ENCODE measurements at regions not wholly inside any gene's neighbourhood (a gene's known extent, or its start where the extent isn't known, plus 50 kb on each side); places are given as distances from the start of the nearest gene placed in this dataset.
"Not testable (repeated sequence)": the region's sequence is repeated elsewhere in the genome, so short reads cannot be mapped to it uniquely, and the experiment has no call there.

GRCh38 chr7:145434811-145435210 lies 599.0 kb upstream of the TPK1 start:
- DNase-seq: no peak

- DNase-seq: no peak
Measured at GRCh38 chr7:145431834-145432233, 596.0 kb upstream of the TPK1 start.

GRCh38 chr7:145418481-145418880 lies 582.6 kb upstream of the TPK1 start:
- DNase-seq: not testable (repeated sequence)

GRCh38 chr7:145411066-145411465 lies 575.2 kb upstream of the TPK1 start:
- DNase-seq: no peak

GRCh38 chr7:145398758-145399157 lies 562.9 kb upstream of the TPK1 start:
- DNase-seq: no peak

GRCh38 chr7:145394126-145394525 lies 558.3 kb upstream of the TPK1 start:
- no peak for DNase-seq

GRCh38 chr7:145382762-145383161 lies 546.9 kb upstream of the TPK1 start:
- DNase-seq: no peak

- DNase-seq: no peak
Measured at GRCh38 chr7:145378197-145378596, 542.3 kb upstream of the TPK1 start.

GRCh38 chr7:145360511-145361100 lies 524.8 kb upstream of the TPK1 start:
- no peak for DNase-seq

GRCh38 chr7:145350334-145350733 lies 514.5 kb upstream of the TPK1 start:
- DNase-seq: no peak

- not testable (repeated sequence) for DNase-seq
Measured at GRCh38 chr7:145349452-145349851, 513.6 kb upstream of the TPK1 start.

GRCh38 chr7:145347271-145347670 lies 511.4 kb upstream of the TPK1 start:
- no peak for DNase-seq

- no peak for DNase-seq
Measured at GRCh38 chr7:145339319-145339718, 503.5 kb upstream of the TPK1 start.

- DNase-seq: no peak
Measured at GRCh38 chr7:145331522-145331921, 495.7 kb upstream of the TPK1 start.

GRCh38 chr7:145331076-145331475 lies 495.2 kb upstream of the TPK1 start:
- DNase-seq: no peak

GRCh38 chr7:145327646-145328045 lies 491.8 kb upstream of the TPK1 start:
- no peak for DNase-seq

GRCh38 chr7:145324081-145324480 lies 488.2 kb upstream of the TPK1 start:
- DNase-seq: no peak

GRCh38 chr7:145313551-145313950 lies 477.7 kb upstream of the TPK1 start:
- DNase-seq: no peak

- DNase-seq: no peak
Measured at GRCh38 chr7:145293754-145294153, 457.9 kb upstream of the TPK1 start.

GRCh38 chr7:145293228-145293701 lies 457.4 kb upstream of the TPK1 start:
- no peak for DNase-seq

- no peak for DNase-seq
Measured at GRCh38 chr7:145289384-145289783, 453.5 kb upstream of the TPK1 start.

GRCh38 chr7:145276118-145276517 lies 440.3 kb upstream of the TPK1 start:
- no peak for DNase-seq

GRCh38 chr7:145269418-145270161 lies 433.7 kb upstream of the TPK1 start:
- DNase-seq: no peak

- DNase-seq: no peak
Measured at GRCh38 chr7:145265180-145265579, 429.3 kb upstream of the TPK1 start.

GRCh38 chr7:145263886-145264285 lies 428.0 kb upstream of the TPK1 start:
- DNase-seq: no peak
